SK-N-SH (cell line): ENCODE measurements at regions not wholly inside any gene's neighbourhood (a gene's known extent, or its start where the extent isn't known, plus 50 kb on each side); places are given as distances from the start of the nearest gene placed in this dataset.

ENCODE experiments used
- CTCF ChIA-PET: fragments of 300-600, 350-600 bp; formaldehyde crosslinking; extraction: SDS; loops from one replicate; lab custom pipeline; 2021; lab: Yijun Ruan, JAX
- POLR2A ChIA-PET: fragments of 350-600 bp; sonication (Branson Sonifier 250); formaldehyde crosslinking; extraction: SDS; loops from one replicate; lab custom pipeline; 2020; ENCODE audit warnings: antibody characterized with exemption, inconsistent platforms; lab: Yijun Ruan, JAX
- DNase-seq: peaks from one replicate; pipeline ENCODE4 v3.0.0; 2012
- H2AFZ ChIP-seq: fragments of 200-600 bp; sonication (generic); 2 replicates; pipeline ENCODE4 v1.8.1; 2016; ENCODE audit warnings: antibody characterized with exemption, mild to moderate bottlenecking, low read depth
- H3F3A ChIP-seq: fragments of 200-600 bp; sonication (generic); replicated peaks from 2 replicates; pipeline ENCODE3; 2016; ENCODE audit warnings: antibody characterized with exemption, mild to moderate bottlenecking; ENCODE audit not compliant: insufficient read depth
- H3K27ac ChIP-seq, 2 experiments: fragments of 200-500 bp in 1 of 2; fragments of 200-600 bp in 1 of 2; sonication (Bioruptor generic) in 1 of 2; sonication (generic), shearing (Covaris generic) in 1 of 2; 2 replicates each; pipeline versions ENCODE4 v1.5.1 to v1.6.1; 2014 to 2016; ENCODE audit warnings: low read depth in 2 of 2, inconsistent platforms in 1 of 2, low read length in 1 of 2, mild to moderate bottlenecking in 1 of 2, mixed read lengths in 1 of 2
- H3K27me3 ChIP-seq: fragments of 200-600 bp; sonication (generic), shearing (Covaris generic); 2 replicates; pipeline ENCODE4 v1.6.1; 2016; ENCODE audit warnings: mixed run types; ENCODE audit not compliant: insufficient read depth
- H3K36me3 ChIP-seq, 2 experiments: fragments of 200-500 bp in 1 of 2; fragments of 200-600 bp in 1 of 2; sonication (Bioruptor generic) in 1 of 2; sonication (generic) in 1 of 2; replicated peaks in 1 of 2; 2 replicates each; pipeline versions ENCODE3 to v1.5.1; 2014 to 2016; ENCODE audit warnings: low read length in 1 of 2, mild to moderate bottlenecking in 1 of 2; ENCODE audit not compliant: insufficient read depth in 2 of 2, control insufficient read depth in 1 of 2
- H3K4me1 ChIP-seq, 2 experiments: fragments of 200-500 bp in 1 of 2; fragments of 200-600 bp in 1 of 2; sonication (Bioruptor generic) in 1 of 2; sonication (generic), shearing (Covaris generic) in 1 of 2; 2 replicates each; pipeline versions ENCODE4 v1.5.1 to v1.6.1; 2014 to 2016; ENCODE audit warnings: low read depth in 1 of 2, low read length in 1 of 2, mixed run types in 1 of 2; ENCODE audit not compliant: insufficient read depth in 2 of 2, control insufficient read depth in 1 of 2
- H3K4me2 ChIP-seq: fragments of 200-600 bp; sonication (generic), shearing (Covaris generic); 2 replicates; pipeline ENCODE4 v1.6.1; 2017; ENCODE audit warnings: mixed run types
- H3K4me3 ChIP-seq, 2 experiments: fragments of 200-500 bp in 1 of 2; fragments of 200-600 bp in 1 of 2; sonication (Bioruptor generic) in 1 of 2; sonication (generic), shearing (Covaris generic) in 1 of 2; 2 replicates each; pipeline versions ENCODE4 v1.5.1 to v1.8.1; 2014 to 2016; ENCODE audit warnings: low read depth in 2 of 2, inconsistent platforms in 1 of 2, low read length in 1 of 2, mild to moderate bottlenecking in 1 of 2, mixed read lengths in 1 of 2, moderate library complexity in 1 of 2
- H3K79me2 ChIP-seq: fragments of 200-600 bp; sonication (generic); 2 replicates; pipeline ENCODE4 v1.8.1; 2017; ENCODE audit warnings: mild to moderate bottlenecking; ENCODE audit not compliant: insufficient read depth
- H3K9ac ChIP-seq: fragments of 200-600 bp; sonication (generic); 2 replicates; pipeline ENCODE4 v1.6.1; 2017; ENCODE audit warnings: mixed run types
- H3K9me2 ChIP-seq: fragments of 200-600 bp; sonication (generic); 2 replicates; pipeline ENCODE4 v1.6.1; 2017; ENCODE audit warnings: mixed run types
- H3K9me3 ChIP-seq: fragments of 200-600 bp; sonication (generic); 2 replicates; pipeline ENCODE4 v1.6.1; 2017; ENCODE audit warnings: mixed run types, mild to moderate bottlenecking, moderate library complexity
- H4K20me1 ChIP-seq: fragments of 200-600 bp; sonication (generic); 2 replicates; pipeline ENCODE4 v1.6.1; 2017; ENCODE audit warnings: mild to moderate bottlenecking, mixed run types; ENCODE audit not compliant: insufficient read depth
- CHD2 ChIP-seq: fragments of 150-350 bp; IDR thresholded peaks from 2 replicates; pipeline ENCODE4 v1.6.1; 2018; ENCODE audit warnings: low read length; ENCODE audit not compliant: partially characterized antibody
- EZH2phosphoT487 ChIP-seq: fragments of 200-600 bp; sonication (generic); IDR thresholded peaks from 2 replicates; pipeline ENCODE4 v1.6.1; 2017; ENCODE audit warnings: low read depth, mixed run types, mild to moderate bottlenecking, antibody characterized with exemption, moderate library complexity, borderline replicate concordance
- FOXJ3 ChIP-seq: sonication (generic); formaldehyde crosslinking; IDR thresholded peaks from 2 replicates; pipeline ENCODE4 v1.5.1; 2020; ENCODE audit warnings: mild to moderate bottlenecking, missing genetic modification reagents
- JUND ChIP-seq: IDR thresholded peaks from 2 replicates; pipeline ENCODE4 v1.4.0; 2012
- TAF1 ChIP-seq: IDR thresholded peaks from 2 replicates; pipeline ENCODE4 v1.6.1; 2012; ENCODE audit warnings: low read depth, mild to moderate bottlenecking, low read length, moderate library complexity, borderline replicate concordance
- TEAD4 ChIP-seq: IDR thresholded peaks from 2 replicates; pipeline ENCODE4 v1.4.0; 2012; ENCODE audit warnings: mild to moderate bottlenecking, borderline replicate concordance; ENCODE audit not compliant: insufficient read depth
- YY1 ChIP-seq: IDR thresholded peaks from 2 replicates; pipeline ENCODE4 v1.4.0; 2012; ENCODE audit warnings: low read depth, mild to moderate bottlenecking
- WGBS: methylation state at CpG from one replicate; pipeline ENCODE4 v1.1.6; 2017; ENCODE audit warnings: low lambda C conversion rate; 5-methylcytosine and 5-hydroxymethylcytosine counted together
- TF ChIP-seq, protein P1 (sequence below): IDR thresholded peaks from 2 replicates; pipeline ENCODE4 v1.4.0; 2012; ENCODE audit warnings: low read depth, borderline replicate concordance
- TF ChIP-seq, protein P2 (sequence below): fragments of 200-600 bp; sonication (generic); IDR thresholded peaks from 2 replicates; pipeline ENCODE4 v1.6.1; 2017; ENCODE audit warnings: antibody characterized with exemption, mild to moderate bottlenecking, moderate library complexity
- TF ChIP-seq, protein P3 (sequence below): IDR thresholded peaks from 2 replicates; pipeline ENCODE4 v1.4.0; 2012; ENCODE audit warnings: low read depth
- TF ChIP-seq, protein P4 (sequence below): IDR thresholded peaks from 2 replicates; pipeline ENCODE4 v1.6.1; 2012; ENCODE audit warnings: mild to moderate bottlenecking, low read depth, low read length, moderate library complexity
- TF ChIP-seq, protein P5 (sequence below): IDR thresholded peaks from 2 replicates; pipeline ENCODE4 v1.4.0; 2012; ENCODE audit warnings: low read depth, borderline replicate concordance
- TF ChIP-seq, protein P6 (sequence below): fragments of 150-350 bp; IDR thresholded peaks from 2 replicates; pipeline ENCODE4 v1.6.1; 2017; ENCODE audit warnings: antibody characterized with exemption, low read length, low read depth, borderline replicate concordance

DNA sequence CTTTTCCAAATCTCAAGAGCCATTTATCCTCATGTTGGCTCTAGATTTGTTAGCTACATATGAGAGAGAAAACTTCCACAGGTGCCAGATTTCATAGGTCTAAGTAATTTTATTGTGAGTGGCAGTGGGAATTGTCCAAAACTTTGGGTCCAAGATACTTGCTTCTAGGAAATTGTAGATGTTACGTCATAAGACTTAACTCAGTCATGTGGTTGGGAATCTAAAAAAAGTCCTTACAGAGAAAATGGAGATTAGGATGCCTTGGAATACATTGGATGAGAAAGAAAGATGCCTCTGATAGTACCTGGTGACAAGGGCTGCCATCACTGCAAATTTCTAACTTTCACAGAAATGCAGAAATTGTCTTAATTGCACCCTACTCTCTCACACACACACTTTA is 506.5 kb downstream of the C4orf33 start:
- DNase-seq, result no peak
- CTCF ChIA-PET, result interaction anchor here (0.7 to 1.4 kb wide), 2 partner anchors 12 to 29 kb away, joined by 3 to 4 read pairs; no protein-coding TSS in a partner anchor
- Histone ChIP-seq H3F3A (no peaks in the 10 kb centered on the region), H3K79me2 (no peaks in the 10 kb centered on the region), H3K9me2 (no peaks in the 10 kb centered on the region), H2AFZ (no peak overlapping the region), H3K9me3 (no peaks in the 10 kb centered on the region), H3K9ac (no peak overlapping the region), H3K36me3 (no peaks in the 10 kb centered on the region), H4K20me1 (no peaks in the 10 kb centered on the region), H3K27me3 (no peaks in the 10 kb centered on the region), H3K4me3 (no peak overlapping the region), H3K4me1 (no peaks in the 10 kb centered on the region), H3K27ac (no peak overlapping the region), H3K4me2 (no peak overlapping the region)
- TF ChIP-seq EZH2phosphoT487 (no peak), FOXJ3 (CRISPR knock-in tag) (no peak), TEAD4 (no peak), JUND (no peak), TAF1 (no peak), CHD2 (no peak), YY1 (no peak)
- TF ChIP-seq, protein P1, sequence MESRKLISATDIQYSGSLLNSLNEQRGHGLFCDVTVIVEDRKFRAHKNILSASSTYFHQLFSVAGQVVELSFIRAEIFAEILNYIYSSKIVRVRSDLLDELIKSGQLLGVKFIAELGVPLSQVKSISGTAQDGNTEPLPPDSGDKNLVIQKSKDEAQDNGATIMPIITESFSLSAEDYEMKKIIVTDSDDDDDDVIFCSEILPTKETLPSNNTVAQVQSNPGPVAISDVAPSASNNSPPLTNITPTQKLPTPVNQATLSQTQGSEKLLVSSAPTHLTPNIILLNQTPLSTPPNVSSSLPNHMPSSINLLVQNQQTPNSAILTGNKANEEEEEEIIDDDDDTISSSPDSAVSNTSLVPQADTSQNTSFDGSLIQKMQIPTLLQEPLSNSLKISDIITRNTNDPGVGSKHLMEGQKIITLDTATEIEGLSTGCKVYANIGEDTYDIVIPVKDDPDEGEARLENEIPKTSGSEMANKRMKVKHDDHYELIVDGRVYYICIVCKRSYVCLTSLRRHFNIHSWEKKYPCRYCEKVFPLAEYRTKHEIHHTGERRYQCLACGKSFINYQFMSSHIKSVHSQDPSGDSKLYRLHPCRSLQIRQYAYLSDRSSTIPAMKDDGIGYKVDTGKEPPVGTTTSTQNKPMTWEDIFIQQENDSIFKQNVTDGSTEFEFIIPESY, result no peak
- TF ChIP-seq, protein P2, sequence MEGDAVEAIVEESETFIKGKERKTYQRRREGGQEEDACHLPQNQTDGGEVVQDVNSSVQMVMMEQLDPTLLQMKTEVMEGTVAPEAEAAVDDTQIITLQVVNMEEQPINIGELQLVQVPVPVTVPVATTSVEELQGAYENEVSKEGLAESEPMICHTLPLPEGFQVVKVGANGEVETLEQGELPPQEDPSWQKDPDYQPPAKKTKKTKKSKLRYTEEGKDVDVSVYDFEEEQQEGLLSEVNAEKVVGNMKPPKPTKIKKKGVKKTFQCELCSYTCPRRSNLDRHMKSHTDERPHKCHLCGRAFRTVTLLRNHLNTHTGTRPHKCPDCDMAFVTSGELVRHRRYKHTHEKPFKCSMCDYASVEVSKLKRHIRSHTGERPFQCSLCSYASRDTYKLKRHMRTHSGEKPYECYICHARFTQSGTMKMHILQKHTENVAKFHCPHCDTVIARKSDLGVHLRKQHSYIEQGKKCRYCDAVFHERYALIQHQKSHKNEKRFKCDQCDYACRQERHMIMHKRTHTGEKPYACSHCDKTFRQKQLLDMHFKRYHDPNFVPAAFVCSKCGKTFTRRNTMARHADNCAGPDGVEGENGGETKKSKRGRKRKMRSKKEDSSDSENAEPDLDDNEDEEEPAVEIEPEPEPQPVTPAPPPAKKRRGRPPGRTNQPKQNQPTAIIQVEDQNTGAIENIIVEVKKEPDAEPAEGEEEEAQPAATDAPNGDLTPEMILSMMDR, result no peak
- TF ChIP-seq, protein P3, sequence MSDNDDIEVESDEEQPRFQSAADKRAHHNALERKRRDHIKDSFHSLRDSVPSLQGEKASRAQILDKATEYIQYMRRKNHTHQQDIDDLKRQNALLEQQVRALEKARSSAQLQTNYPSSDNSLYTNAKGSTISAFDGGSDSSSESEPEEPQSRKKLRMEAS, result no peak
- TF ChIP-seq, protein P4, sequence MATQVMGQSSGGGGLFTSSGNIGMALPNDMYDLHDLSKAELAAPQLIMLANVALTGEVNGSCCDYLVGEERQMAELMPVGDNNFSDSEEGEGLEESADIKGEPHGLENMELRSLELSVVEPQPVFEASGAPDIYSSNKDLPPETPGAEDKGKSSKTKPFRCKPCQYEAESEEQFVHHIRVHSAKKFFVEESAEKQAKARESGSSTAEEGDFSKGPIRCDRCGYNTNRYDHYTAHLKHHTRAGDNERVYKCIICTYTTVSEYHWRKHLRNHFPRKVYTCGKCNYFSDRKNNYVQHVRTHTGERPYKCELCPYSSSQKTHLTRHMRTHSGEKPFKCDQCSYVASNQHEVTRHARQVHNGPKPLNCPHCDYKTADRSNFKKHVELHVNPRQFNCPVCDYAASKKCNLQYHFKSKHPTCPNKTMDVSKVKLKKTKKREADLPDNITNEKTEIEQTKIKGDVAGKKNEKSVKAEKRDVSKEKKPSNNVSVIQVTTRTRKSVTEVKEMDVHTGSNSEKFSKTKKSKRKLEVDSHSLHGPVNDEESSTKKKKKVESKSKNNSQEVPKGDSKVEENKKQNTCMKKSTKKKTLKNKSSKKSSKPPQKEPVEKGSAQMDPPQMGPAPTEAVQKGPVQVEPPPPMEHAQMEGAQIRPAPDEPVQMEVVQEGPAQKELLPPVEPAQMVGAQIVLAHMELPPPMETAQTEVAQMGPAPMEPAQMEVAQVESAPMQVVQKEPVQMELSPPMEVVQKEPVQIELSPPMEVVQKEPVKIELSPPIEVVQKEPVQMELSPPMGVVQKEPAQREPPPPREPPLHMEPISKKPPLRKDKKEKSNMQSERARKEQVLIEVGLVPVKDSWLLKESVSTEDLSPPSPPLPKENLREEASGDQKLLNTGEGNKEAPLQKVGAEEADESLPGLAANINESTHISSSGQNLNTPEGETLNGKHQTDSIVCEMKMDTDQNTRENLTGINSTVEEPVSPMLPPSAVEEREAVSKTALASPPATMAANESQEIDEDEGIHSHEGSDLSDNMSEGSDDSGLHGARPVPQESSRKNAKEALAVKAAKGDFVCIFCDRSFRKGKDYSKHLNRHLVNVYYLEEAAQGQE, result no peak
- TF ChIP-seq, protein P5, sequence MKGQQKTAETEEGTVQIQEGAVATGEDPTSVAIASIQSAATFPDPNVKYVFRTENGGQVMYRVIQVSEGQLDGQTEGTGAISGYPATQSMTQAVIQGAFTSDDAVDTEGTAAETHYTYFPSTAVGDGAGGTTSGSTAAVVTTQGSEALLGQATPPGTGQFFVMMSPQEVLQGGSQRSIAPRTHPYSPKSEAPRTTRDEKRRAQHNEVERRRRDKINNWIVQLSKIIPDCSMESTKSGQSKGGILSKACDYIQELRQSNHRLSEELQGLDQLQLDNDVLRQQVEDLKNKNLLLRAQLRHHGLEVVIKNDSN, result no peak
- TF ChIP-seq, protein P6, sequence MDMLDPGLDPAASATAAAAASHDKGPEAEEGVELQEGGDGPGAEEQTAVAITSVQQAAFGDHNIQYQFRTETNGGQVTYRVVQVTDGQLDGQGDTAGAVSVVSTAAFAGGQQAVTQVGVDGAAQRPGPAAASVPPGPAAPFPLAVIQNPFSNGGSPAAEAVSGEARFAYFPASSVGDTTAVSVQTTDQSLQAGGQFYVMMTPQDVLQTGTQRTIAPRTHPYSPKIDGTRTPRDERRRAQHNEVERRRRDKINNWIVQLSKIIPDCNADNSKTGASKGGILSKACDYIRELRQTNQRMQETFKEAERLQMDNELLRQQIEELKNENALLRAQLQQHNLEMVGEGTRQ, result no peak
- 63% methylated on average over 1 of the region's 1 CpG for WGBS
- POLR2A ChIA-PET, result no interaction called here
